Gastrocnemius medialis (tissue), 4 donors: ENCODE measurements at regions not wholly inside any gene's neighbourhood (a gene's known extent, or its start where the extent isn't known, plus 50 kb on each side); places are given as distances from the start of the nearest gene placed in this dataset.

Experiments
- ATAC-seq, 2 donors: fragments of 150-250 bp; one replicate each; pipeline ENCODE4 v1.9.1; 2016
- DNase-seq, 2 donors: peaks; one replicate each; pipeline ENCODE4 v3.0.0-alpha.2; 2019
- H3K27ac ChIP-seq, 4 donors: fragments of 200-600 bp; sonication (generic); 1 replicate in 1 of 4; 2 replicates in 3 of 4; pipeline ENCODE4 v1.5.1; 2016 to 2018; ENCODE audit warnings: mild to moderate bottlenecking in 2 of 4, moderate library complexity in 1 of 4
- H3K27me3 ChIP-seq, 3 donors: fragments of 200-600 bp; sonication (generic) in 2 of 3; 1 replicate in 1 of 3; 2 replicates in 2 of 3; pipeline versions ENCODE4 v1.5.1 to v1.6.0; 2016 to 2019; ENCODE audit warnings: mild to moderate bottlenecking in 1 of 3, moderate library complexity in 1 of 3
- H3K36me3 ChIP-seq, 2 donors: fragments of 200-600 bp; sonication (generic) in 1 of 2; one replicate each; pipeline ENCODE4 v1.5.1; 2017 to 2018
- H3K4me1 ChIP-seq, 2 donors: fragments of 200-600 bp; sonication (generic) in 1 of 2; one replicate each; pipeline ENCODE4 v1.5.1; 2016 to 2017; ENCODE audit warnings: mild to moderate bottlenecking in 2 of 2
- H3K4me3 ChIP-seq, 4 donors: fragments of 200-600 bp; sonication (generic) in 3 of 4; 1 replicate in 1 of 4; 2 replicates in 3 of 4; pipeline ENCODE4 v1.5.1; 2016 to 2019; ENCODE audit warnings: mild to moderate bottlenecking in 2 of 4
- H3K9me3 ChIP-seq, 3 donors: fragments of 200-600 bp; sonication (generic) in 2 of 3; 1 replicate in 1 of 3; 2 replicates in 2 of 3; pipeline ENCODE4 v1.5.1; 2016 to 2019
- POLR2A ChIP-seq, 2 donors: fragments of 450-650 bp; IDR thresholded peaks; one replicate each; pipeline ENCODE4 v1.6.1; 2017; ENCODE audit warnings: antibody characterized with exemption in 2 of 2, mild to moderate bottlenecking in 2 of 2, moderate library complexity in 2 of 2
- in situ Hi-C, 4 donors: fragments of 200-750 bp; cut with MboI; loops; one replicate each; pipeline versions ENCODE4 v1.15.0 to v1.8.0; 2017; ENCODE audit warnings: low sequenced_read_pairs in 4 of 4
- intact Hi-C: fragments of 100-400 bp; cut with DNase I; formaldehyde crosslinking; loops from one replicate; pipeline ENCODE4 v1.15.1; 2023; ENCODE audit warnings: low total_unique reads
- TF ChIP-seq, protein P1 (sequence below), 5 experiments: fragments of 450-650 bp in 3 of 5; fragments of 200-600 bp in 2 of 5; sonication (generic) in 2 of 5; IDR thresholded peaks in 4 of 5; conservative IDR thresholded peaks in 1 of 5; 1 replicate in 4 of 5; 2 replicates in 1 of 5; pipeline ENCODE4 v1.5.1; 2016 to 2019; ENCODE audit warnings: antibody characterized with exemption in 5 of 5, mild to moderate bottlenecking in 3 of 5, moderate library complexity in 3 of 5

DNA sequence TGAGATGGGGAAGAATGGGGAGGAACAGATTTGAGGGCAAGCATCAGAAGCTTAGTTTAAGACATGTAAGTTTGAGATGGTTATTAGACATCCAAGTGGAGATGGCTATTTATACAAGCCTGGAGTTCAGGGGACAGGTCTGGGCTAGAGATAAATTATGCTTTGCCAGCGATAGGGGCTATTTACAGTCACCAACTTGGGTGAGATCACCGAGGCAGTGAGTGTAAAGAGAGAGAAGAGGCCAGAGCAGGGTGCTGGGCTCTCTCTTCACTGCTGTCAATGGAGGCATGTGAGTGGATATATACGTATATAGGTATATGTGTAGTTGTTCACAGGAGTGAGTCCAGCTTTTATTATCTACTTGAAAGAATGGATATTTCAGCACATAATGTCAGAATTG, 81.0 kb downstream of the QPCT start:
- Histone ChIP-seq H3K9me3 (no peaks in the 10 kb centered on the region), H3K27me3 (no peaks in the 10 kb centered on the region), H3K27ac (no peak overlapping the region), H3K4me1 (no peaks in the 10 kb centered on the region), H3K36me3 (no peaks in the 10 kb centered on the region), H3K4me3 (no peak overlapping the region)
- no peak for DNase-seq
- intact Hi-C loops (no loop called here), in situ Hi-C loops (no loop called here)
- no peak for ATAC-seq
- no peak for TF ChIP-seq POLR2A (IDR thresholded peaks at IDR 0.05)
- TF ChIP-seq, protein P1, sequence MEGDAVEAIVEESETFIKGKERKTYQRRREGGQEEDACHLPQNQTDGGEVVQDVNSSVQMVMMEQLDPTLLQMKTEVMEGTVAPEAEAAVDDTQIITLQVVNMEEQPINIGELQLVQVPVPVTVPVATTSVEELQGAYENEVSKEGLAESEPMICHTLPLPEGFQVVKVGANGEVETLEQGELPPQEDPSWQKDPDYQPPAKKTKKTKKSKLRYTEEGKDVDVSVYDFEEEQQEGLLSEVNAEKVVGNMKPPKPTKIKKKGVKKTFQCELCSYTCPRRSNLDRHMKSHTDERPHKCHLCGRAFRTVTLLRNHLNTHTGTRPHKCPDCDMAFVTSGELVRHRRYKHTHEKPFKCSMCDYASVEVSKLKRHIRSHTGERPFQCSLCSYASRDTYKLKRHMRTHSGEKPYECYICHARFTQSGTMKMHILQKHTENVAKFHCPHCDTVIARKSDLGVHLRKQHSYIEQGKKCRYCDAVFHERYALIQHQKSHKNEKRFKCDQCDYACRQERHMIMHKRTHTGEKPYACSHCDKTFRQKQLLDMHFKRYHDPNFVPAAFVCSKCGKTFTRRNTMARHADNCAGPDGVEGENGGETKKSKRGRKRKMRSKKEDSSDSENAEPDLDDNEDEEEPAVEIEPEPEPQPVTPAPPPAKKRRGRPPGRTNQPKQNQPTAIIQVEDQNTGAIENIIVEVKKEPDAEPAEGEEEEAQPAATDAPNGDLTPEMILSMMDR (IDR thresholded peaks at IDR 0.05 in 4 of 5, conservative IDR thresholded peaks at IDR 0.05 in 1 of 5): no peak

DNA sequence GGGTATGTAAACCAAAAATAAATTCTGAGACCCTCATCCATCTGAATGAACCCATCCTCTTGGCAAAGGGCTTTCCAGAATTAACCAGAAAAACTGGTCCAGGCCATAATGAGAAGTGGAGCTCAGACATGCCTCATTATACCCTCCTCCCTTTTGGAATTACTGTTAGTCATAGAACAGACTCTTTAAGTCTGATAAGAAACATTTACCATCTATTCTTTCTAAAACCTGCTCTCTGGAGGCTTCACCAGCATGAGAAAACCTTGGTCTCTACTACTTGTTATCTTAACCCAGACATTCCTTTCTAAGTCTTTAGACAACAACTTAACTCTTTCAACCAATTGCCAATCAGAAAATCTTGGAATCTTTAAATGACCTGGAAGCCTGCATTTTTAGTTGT, 82.8 kb downstream of the QPCT start:
- H3K27me3 ChIP-seq: no peaks in the 10 kb centered on the region
- no peaks in the 10 kb centered on the region for H3K36me3 ChIP-seq
- ATAC-seq (no peak), DNase-seq (no peak)
- in situ Hi-C loops (no loop called here), intact Hi-C loops (no loop called here)
- no peaks in the 10 kb centered on the region for H3K9me3 ChIP-seq
- no peak overlapping the region for H3K27ac ChIP-seq
- H3K4me1 ChIP-seq: no peaks in the 10 kb centered on the region
- no peak for TF ChIP-seq POLR2A (IDR thresholded peaks at IDR 0.05)
- TF ChIP-seq, protein P1 (IDR thresholded peaks at IDR 0.05 in 4 of 5, conservative IDR thresholded peaks at IDR 0.05 in 1 of 5): no peak
- no peak overlapping the region for H3K4me3 ChIP-seq

DNA sequence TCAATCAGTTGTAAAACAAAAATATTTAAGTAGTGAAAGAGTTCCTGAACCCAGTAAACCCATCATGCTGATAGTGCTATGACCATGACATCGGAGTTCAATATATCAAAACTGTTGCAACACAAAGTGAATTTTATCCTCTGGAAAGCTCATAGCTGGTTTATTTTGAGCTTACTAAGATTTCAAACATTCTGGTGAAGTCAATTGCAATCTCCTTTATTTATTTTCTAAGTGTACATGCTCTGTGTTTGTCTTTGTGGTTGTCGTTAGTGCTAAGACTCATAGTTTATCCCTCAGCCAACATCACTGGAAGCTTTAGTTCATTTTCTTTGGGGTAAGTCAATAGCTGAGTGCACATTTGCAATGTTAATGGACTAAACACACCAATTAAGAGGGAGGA, 91.9 kb downstream of the QPCT start:
- DNase-seq: no peak
- ATAC-seq: no peak
- TF ChIP-seq, protein P1 (IDR thresholded peaks at IDR 0.05 in 4 of 5, conservative IDR thresholded peaks at IDR 0.05 in 1 of 5): no peak
- no peak for TF ChIP-seq POLR2A (IDR thresholded peaks at IDR 0.05)
- Histone ChIP-seq H3K27me3 (no peaks in the 10 kb centered on the region), H3K27ac (no peak overlapping the region), H3K4me1 (no peaks in the 10 kb centered on the region), H3K4me3 (no peak overlapping the region), H3K9me3 (no peaks in the 10 kb centered on the region), H3K36me3 (no peaks in the 10 kb centered on the region)
- intact Hi-C loops (no loop called here), in situ Hi-C loops (no loop called here)

DNA sequence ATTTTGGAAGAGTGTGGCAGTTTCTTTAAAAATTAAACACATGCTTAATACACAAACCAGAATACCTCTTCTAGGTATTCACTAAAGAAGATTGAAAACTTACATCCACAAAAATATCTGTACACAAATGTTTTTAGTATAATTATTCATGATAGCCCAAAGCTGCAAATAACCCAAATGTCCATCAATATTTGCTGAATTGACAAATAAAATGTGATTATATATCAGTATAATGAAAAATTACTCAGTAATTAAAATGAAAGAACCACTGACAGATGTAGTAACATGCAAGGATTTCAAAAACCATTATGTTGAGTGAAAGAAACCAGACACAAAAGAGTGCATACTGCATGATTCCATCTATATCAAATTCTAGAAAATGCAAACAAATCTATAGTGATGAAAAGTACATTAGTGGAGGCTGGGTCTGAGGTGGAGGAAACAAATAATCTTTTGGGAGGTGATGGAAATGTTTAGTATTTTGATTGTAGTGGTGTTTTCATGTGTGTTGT, 94.8 kb downstream of the QPCT start:
- H3K4me1 ChIP-seq: no peaks in the 10 kb centered on the region
- H3K36me3 ChIP-seq: no peaks in the 10 kb centered on the region
- H3K27ac ChIP-seq: no peak overlapping the region
- TF ChIP-seq POLR2A (IDR thresholded peaks at IDR 0.05): no peak
- TF ChIP-seq, protein P1 (IDR thresholded peaks at IDR 0.05 in 4 of 5, conservative IDR thresholded peaks at IDR 0.05 in 1 of 5): no peak
- in situ Hi-C loops (no loop called here), intact Hi-C loops (no loop called here)
- no peak for DNase-seq
- ATAC-seq: no peak
- no peaks in the 10 kb centered on the region for H3K9me3 ChIP-seq
- no peaks in the 10 kb centered on the region for H3K27me3 ChIP-seq
- no peak overlapping the region for H3K4me3 ChIP-seq

DNA sequence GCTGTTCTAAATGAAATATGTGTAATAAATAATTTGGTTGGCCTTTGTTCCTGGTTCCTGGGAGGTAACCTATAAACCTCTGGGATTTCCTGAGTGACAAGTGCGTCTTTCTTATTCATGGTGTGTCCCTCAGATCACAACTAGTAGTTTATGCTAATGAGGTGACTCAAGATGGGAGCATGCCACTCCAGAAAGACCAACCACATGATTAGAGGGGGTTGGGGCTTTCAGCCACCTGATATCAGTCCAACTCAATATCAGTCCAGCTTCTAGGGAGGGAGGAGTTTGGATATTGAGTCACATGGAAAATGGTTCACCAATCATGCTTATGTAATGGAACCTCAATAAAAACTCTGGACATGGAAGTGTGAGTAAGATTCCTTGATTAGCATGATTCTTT, 96.6 kb downstream of the QPCT start:
- no peaks in the 10 kb centered on the region for H3K9me3 ChIP-seq
- DNase-seq (no peak), ATAC-seq (no peak)
- H3K4me1 ChIP-seq: no peaks in the 10 kb centered on the region
- TF ChIP-seq, protein P1 (IDR thresholded peaks at IDR 0.05 in 4 of 5, conservative IDR thresholded peaks at IDR 0.05 in 1 of 5): no peak
- TF ChIP-seq POLR2A (IDR thresholded peaks at IDR 0.05): no peak
- no peak overlapping the region for H3K4me3 ChIP-seq
- H3K27me3 ChIP-seq: no peaks in the 10 kb centered on the region
- no peak overlapping the region for H3K27ac ChIP-seq
- intact Hi-C loops: no loop called here
- no peaks in the 10 kb centered on the region for H3K36me3 ChIP-seq
- in situ Hi-C loops: no loop called here
